Pulmonary artery endothelial cell (primary cell): ENCODE measurements at regions not wholly inside any gene's neighbourhood (a gene's known extent, or its start where the extent isn't known, plus 50 kb on each side); places are given as distances from the start of the nearest gene placed in this dataset.

Experiments
- DNase-seq: peaks from one replicate; pipeline ENCODE4 v3.0.0-alpha.2; 2011; ENCODE audit warnings: low read depth, low spot score

GRCh38 chrX:69306063-69306404 lies 140.8 kb upstream of the PJA1 start:
- DNase-seq, result no peak

- no peak for DNase-seq
These were observed 140.2 kb upstream of the PJA1 start for GRCh38 chrX:69305333-69306062.

- DNase-seq, result no peak
These were observed 138.0 kb upstream of the PJA1 start for GRCh38 chrX:69303231-69303630.

GRCh38 chrX:69299951-69300714 lies 134.9 kb upstream of the PJA1 start:
- no peak for DNase-seq

- DNase-seq, result no peak
These were observed 134.0 kb upstream of the PJA1 start for GRCh38 chrX:69299285-69299684.

GRCh38 chrX:69298466-69299140 lies 133.3 kb upstream of the PJA1 start:
- no peak for DNase-seq

GRCh38 chrX:69297506-69297905 lies 132.3 kb upstream of the PJA1 start:
- no peak for DNase-seq

- DNase-seq, result no peak
These were observed 128.7 kb upstream of the PJA1 start for GRCh38 chrX:69293776-69294601.

GRCh38 chrX:69291116-69291515 lies 125.9 kb upstream of the PJA1 start:
- DNase-seq, result no peak

- DNase-seq, result no peak
These were observed 125.0 kb upstream of the PJA1 start for GRCh38 chrX:69290292-69290691.

- DNase-seq, result no peak
These were observed 124.5 kb upstream of the PJA1 start for GRCh38 chrX:69289793-69290123.

- DNase-seq, result no peak
These were observed 124.0 kb upstream of the PJA1 start for GRCh38 chrX:69289046-69289792.

GRCh38 chrX:69287095-69287494 lies 121.8 kb upstream of the PJA1 start:
- DNase-seq, result no peak

- no peak for DNase-seq
These were observed 121.3 kb upstream of the PJA1 start for GRCh38 chrX:69286565-69286906.

GRCh38 chrX:69285881-69286564 lies 120.8 kb upstream of the PJA1 start:
- no peak for DNase-seq

GRCh38 chrX:69285401-69285877 lies 120.2 kb upstream of the PJA1 start:
- DNase-seq, result no peak

- DNase-seq, result no peak
These were observed 119.2 kb upstream of the PJA1 start for GRCh38 chrX:69284491-69284890.

GRCh38 chrX:69282893-69283690 lies 117.8 kb upstream of the PJA1 start:
- no peak for DNase-seq

GRCh38 chrX:69280933-69281332 lies 115.7 kb upstream of the PJA1 start:
- no peak for DNase-seq

- no peak for DNase-seq
These were observed 114.0 kb upstream of the PJA1 start for GRCh38 chrX:69279234-69279633.
